GM23248 (cell line): ENCODE measurements at regions not wholly inside any gene's neighbourhood (a gene's known extent, or its start where the extent isn't known, plus 50 kb on each side); places are given as distances from the start of the nearest gene placed in this dataset.

Experiments
- DNase-seq: peaks from one replicate; pipeline ENCODE4 v3.0.0-alpha.2; 2015
- H2AFZ ChIP-seq: fragments of 200-600 bp; sonication (generic); 2 replicates; pipeline ENCODE4 v1.6.1; 2016; ENCODE audit warnings: antibody characterized with exemption
- H3F3A ChIP-seq: fragments of 200-600 bp; sonication (generic); 2 replicates; pipeline ENCODE4 v1.6.1; 2016; ENCODE audit warnings: mild to moderate bottlenecking, antibody characterized with exemption, mixed run types; ENCODE audit not compliant: insufficient read depth
- H3K27ac ChIP-seq: fragments of 200-600 bp; sonication (generic); 2 replicates; pipeline ENCODE4 v1.5.1; 2016; ENCODE audit warnings: mild to moderate bottlenecking
- H3K27me3 ChIP-seq: fragments of 200-600 bp; sonication (generic); replicated peaks from 2 replicates; pipeline ENCODE4 v1.6.1; 2016; ENCODE audit warnings: mild to moderate bottlenecking; ENCODE audit not compliant: insufficient read depth
- H3K36me3 ChIP-seq: fragments of 200-600 bp; sonication (generic); 2 replicates; pipeline ENCODE4 v1.6.1; 2016; ENCODE audit warnings: low read depth, mild to moderate bottlenecking
- H3K4me1 ChIP-seq: fragments of 200-600 bp; sonication (generic); 2 replicates; pipeline ENCODE4 v1.6.1; 2016; ENCODE audit warnings: mild to moderate bottlenecking; ENCODE audit not compliant: insufficient read depth
- H3K4me2 ChIP-seq: fragments of 200-600 bp; sonication (generic); one replicate; pipeline ENCODE4 v1.6.1; 2016; ENCODE audit warnings: mild to moderate bottlenecking; ENCODE audit not compliant: unreplicated experiment
- H3K4me3 ChIP-seq: fragments of 200-600 bp; sonication (generic); 2 replicates; pipeline ENCODE4 v1.5.1; 2016; ENCODE audit warnings: mild to moderate bottlenecking
- H3K79me2 ChIP-seq: fragments of 200-600 bp; sonication (generic); 2 replicates; pipeline ENCODE4 v1.6.1; 2016; ENCODE audit warnings: mild to moderate bottlenecking; ENCODE audit not compliant: insufficient read depth
- H3K9ac ChIP-seq: fragments of 200-600 bp; sonication (generic); 2 replicates; pipeline ENCODE4 v1.6.1; 2016; ENCODE audit warnings: mild to moderate bottlenecking
- H3K9me2 ChIP-seq: fragments of 200-600 bp; sonication (generic); 2 replicates; pipeline ENCODE4 v1.6.1; 2016; ENCODE audit warnings: mixed run types, mild to moderate bottlenecking, moderate library complexity; ENCODE audit not compliant: insufficient read depth
- H3K9me3 ChIP-seq: fragments of 200-600 bp; sonication (generic); one replicate; pipeline ENCODE4 v1.6.1; 2017; ENCODE audit warnings: low read depth
- H4K20me1 ChIP-seq: fragments of 200-600 bp; sonication (generic); 2 replicates; pipeline ENCODE4 v1.6.0; 2016; ENCODE audit not compliant: insufficient read depth
- EZH2 ChIP-seq: fragments of 200-600 bp; sonication (generic); IDR thresholded peaks from 2 replicates; pipeline ENCODE4 v1.6.1; 2018; ENCODE audit warnings: antibody characterized with exemption, mild to moderate bottlenecking; ENCODE audit not compliant: insufficient read depth, poor library complexity, severe bottlenecking
- EZH2phosphoT487 ChIP-seq: fragments of 200-600 bp; sonication (generic); IDR thresholded peaks from 2 replicates; pipeline ENCODE4 v1.6.1; 2018; ENCODE audit warnings: antibody characterized with exemption, moderate library complexity, mild to moderate bottlenecking, low read depth; ENCODE audit not compliant: insufficient read depth
- WGBS, 2 experiments: methylation state at CpG; one replicate each; pipeline ENCODE4 v1.1.6; 2015 to 2017; ENCODE audit warnings: low lambda C conversion rate in 2 of 2, low coverage in 1 of 2; ENCODE audit errors: missing lambda C conversion rate in 2 of 2; 5-methylcytosine and 5-hydroxymethylcytosine counted together
- in situ Hi-C: fragments of 300-500 bp; cut with MboI; formaldehyde crosslinking; loops from 2 replicates; pipeline ENCODE4 v1.15.0; 2020

DNA sequence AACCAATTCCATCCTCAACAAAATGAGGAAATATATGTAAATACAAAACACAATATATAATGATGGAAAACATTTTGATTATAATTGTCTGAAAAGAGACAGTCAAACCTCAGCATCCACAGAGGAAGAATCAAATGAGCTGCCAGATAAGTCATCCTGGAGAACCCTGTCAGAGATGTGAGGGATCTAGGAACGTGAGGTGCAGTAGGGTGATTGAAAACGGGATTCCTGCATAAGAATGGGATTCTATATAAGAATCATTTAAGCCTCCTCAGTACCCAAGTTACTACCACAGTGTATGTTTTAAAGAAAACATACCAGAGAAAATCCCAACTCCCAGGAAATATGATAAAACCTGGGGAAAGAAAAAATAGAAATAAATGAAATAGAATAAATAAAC lies 690.5 kb downstream of the FRK start:
- TF ChIP-seq EZH2phosphoT487 (no peak), EZH2 (no peak)
- Histone ChIP-seq H3K9me2 (no peaks in the 10 kb centered on the region), H3K4me3 (no peak overlapping the region), H2AFZ (no peak overlapping the region), H3K36me3 (no peaks in the 10 kb centered on the region), H4K20me1 (no peaks in the 10 kb centered on the region), H3K9me3 (no peaks in the 10 kb centered on the region), H3K4me1 (no peaks in the 10 kb centered on the region), H3K4me2 (no peak overlapping the region), H3K9ac (no peak overlapping the region), H3K27ac (no peak overlapping the region), H3K79me2 (no peaks in the 10 kb centered on the region), H3F3A (no peaks in the 10 kb centered on the region), H3K27me3 (no peaks in the 10 kb centered on the region)
- in situ Hi-C loops = no loop called here
- no peak for DNase-seq
- 0 to 6% methylated on average over 2 of the region's 2 CpGs for WGBS, 2 experiments

DNA sequence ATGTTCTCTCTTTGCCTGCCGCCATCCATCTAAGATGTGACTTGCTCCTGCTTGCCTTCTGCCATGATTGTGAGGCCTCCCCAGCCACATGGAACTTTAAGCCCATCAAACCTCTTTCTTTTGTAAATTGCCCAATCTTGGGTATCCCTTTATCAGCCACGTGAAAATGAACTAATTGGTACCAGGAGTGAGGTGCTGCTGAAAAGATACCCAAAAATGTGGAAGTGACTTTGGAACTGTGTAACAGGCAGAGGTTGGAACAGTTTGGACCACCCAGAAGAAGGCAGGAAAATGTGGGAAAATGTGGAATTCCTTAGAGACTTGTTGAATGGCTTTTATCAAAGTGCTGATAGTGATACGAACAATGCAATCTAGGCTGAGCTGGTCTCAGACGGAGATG lies 694.9 kb downstream of the FRK start:
- no peaks in the 10 kb centered on the region for H3K79me2 ChIP-seq
- 35 to 39% methylated on average over 4 of the region's 4 CpGs for WGBS, 2 experiments
- no peaks in the 10 kb centered on the region for H3K4me1 ChIP-seq
- H3K9me3 ChIP-seq = no peaks in the 10 kb centered on the region
- H3K27ac ChIP-seq = no peak overlapping the region
- H3K27me3 ChIP-seq = no peaks in the 10 kb centered on the region
- H3K4me2 ChIP-seq = no peak overlapping the region
- no peak for DNase-seq
- TF ChIP-seq EZH2 (no peak), EZH2phosphoT487 (no peak)
- in situ Hi-C loops = no loop called here
- no peak overlapping the region for H3K4me3 ChIP-seq
- no peak overlapping the region for H2AFZ ChIP-seq
- no peaks in the 10 kb centered on the region for H3F3A ChIP-seq
- H3K9ac ChIP-seq = no peak overlapping the region
- H3K9me2 ChIP-seq = no peaks in the 10 kb centered on the region
- no peaks in the 10 kb centered on the region for H4K20me1 ChIP-seq
- H3K36me3 ChIP-seq = no peaks in the 10 kb centered on the region

DNA sequence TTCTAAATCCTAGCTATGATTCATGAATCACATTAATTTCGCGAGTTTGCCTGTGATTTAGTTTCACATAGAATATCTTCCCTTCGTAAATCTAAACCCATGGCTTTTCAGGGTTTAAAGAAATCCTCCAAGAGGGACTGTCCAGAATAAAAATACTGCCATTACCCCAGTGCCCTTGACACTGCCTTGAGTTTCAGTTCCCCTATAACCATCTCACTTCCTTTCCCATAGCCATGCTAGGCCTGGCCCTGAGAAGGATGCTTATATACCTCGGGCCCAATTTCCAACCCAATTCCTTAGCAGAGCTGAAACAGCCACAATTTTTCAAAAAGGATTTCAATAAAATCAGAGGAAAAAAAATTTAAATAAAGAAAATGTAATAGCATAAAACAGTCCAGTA lies 697.3 kb downstream of the FRK start:
- H3K9ac ChIP-seq = no peak overlapping the region
- no peaks in the 10 kb centered on the region for H3K27me3 ChIP-seq
- no peaks in the 10 kb centered on the region for H3K36me3 ChIP-seq
- H3K27ac ChIP-seq = no peak overlapping the region
- no peaks in the 10 kb centered on the region for H3F3A ChIP-seq
- H3K9me2 ChIP-seq = no peaks in the 10 kb centered on the region
- no peak overlapping the region for H3K4me2 ChIP-seq
- 45 to 52% methylated on average over 4 of the region's 4 CpGs for WGBS, 2 experiments
- H4K20me1 ChIP-seq = no peaks in the 10 kb centered on the region
- peaks cover 2% of the 10 kb centered on the region for H3K9me3 ChIP-seq
- H3K79me2 ChIP-seq = no peaks in the 10 kb centered on the region
- H3K4me1 ChIP-seq = no peaks in the 10 kb centered on the region
- TF ChIP-seq EZH2 (no peak), EZH2phosphoT487 (no peak)
- no peak for DNase-seq
- H2AFZ ChIP-seq = no peak overlapping the region
- no peak overlapping the region for H3K4me3 ChIP-seq
- in situ Hi-C loops = no loop called here

DNA sequence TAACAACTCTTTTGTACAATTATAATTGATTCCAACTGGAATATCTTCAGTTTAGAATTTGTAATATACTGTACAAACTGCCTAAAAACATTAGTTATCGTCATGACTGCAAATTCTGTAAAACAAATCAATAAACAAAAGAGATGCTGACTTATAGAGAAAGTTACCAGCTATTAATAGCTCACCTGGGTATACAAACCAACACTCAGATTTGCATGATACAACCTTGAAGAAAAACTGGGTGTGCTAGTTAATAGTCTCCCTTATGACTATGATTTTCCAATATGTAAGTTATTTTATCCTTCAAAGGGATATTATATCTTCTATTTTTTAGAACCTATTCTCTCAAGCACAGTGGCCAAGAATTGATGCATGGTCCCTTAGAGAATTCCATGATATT lies 698.5 kb downstream of the FRK start:
- WGBS, 2 experiments = 2 to 6% methylated on average over 1 of the region's 1 CpG
- H3K4me3 ChIP-seq = no peak overlapping the region
- in situ Hi-C loops = no loop called here

More for the DNA sequence above, 698.5 kb downstream of the FRK start:
- no peaks in the 10 kb centered on the region for H3K9me2 ChIP-seq
- H3F3A ChIP-seq = no peaks in the 10 kb centered on the region
- H4K20me1 ChIP-seq = no peaks in the 10 kb centered on the region
- TF ChIP-seq EZH2phosphoT487 = no peak
- TF ChIP-seq EZH2 = no peak
- H3K4me1 ChIP-seq = no peaks in the 10 kb centered on the region
- H2AFZ ChIP-seq = no peak overlapping the region
- H3K9me3 ChIP-seq = peaks cover 2% of the 10 kb centered on the region
- no peaks in the 10 kb centered on the region for H3K79me2 ChIP-seq
- no peak overlapping the region for H3K4me2 ChIP-seq
- no peaks in the 10 kb centered on the region for H3K36me3 ChIP-seq
- DNase-seq = no peak
- no peak overlapping the region for H3K27ac ChIP-seq
- no peaks in the 10 kb centered on the region for H3K27me3 ChIP-seq
- H3K9ac ChIP-seq = no peak overlapping the region
